ENCODE measurements at regions not wholly inside any gene's neighbourhood (a gene's known extent, or its start where the extent isn't known, plus 50 kb on each side); places are given as distances from the start of the nearest gene placed in this dataset.
"Not testable (repeated sequence)": the region's sequence is repeated elsewhere in the genome, so short reads cannot be mapped to it uniquely, and the experiment has no call there.

- in situ Hi-C loops (cut with MboI; ENCODE audit: low sequenced_read_pairs): no loop called here
These were observed 52.0 kb upstream of the FYN start for GRCh38 chr6:111925296-111925695.

GRCh38 chr6:111926731-111927302 is 53.6 kb upstream of the FYN start:
- in situ Hi-C loops (cut with MboI; ENCODE audit: low sequenced_read_pairs): no loop called here

GRCh38 chr6:111927321-111927720 is 54.1 kb upstream of the FYN start:
- in situ Hi-C loops (cut with MboI; ENCODE audit: low sequenced_read_pairs): no loop called here

- in situ Hi-C loops (cut with MboI; ENCODE audit: low sequenced_read_pairs): no loop called here
These were observed 54.9 kb upstream of the FYN start for GRCh38 chr6:111928139-111928538.

- in situ Hi-C loops (cut with MboI; ENCODE audit: low sequenced_read_pairs): not testable (repeated sequence)
These were observed 61.4 kb upstream of the FYN start for GRCh38 chr6:111934611-111935010.

- in situ Hi-C loops (cut with MboI; ENCODE audit: low sequenced_read_pairs): no loop called here
These were observed 63.5 kb upstream of the FYN start for GRCh38 chr6:111936718-111937117.

- in situ Hi-C loops (cut with MboI; ENCODE audit: low sequenced_read_pairs): no loop called here
These were observed 65.5 kb upstream of the FYN start for GRCh38 chr6:111938710-111939109.

- in situ Hi-C loops (cut with MboI; ENCODE audit: low sequenced_read_pairs): no loop called here
These were observed 66.7 kb upstream of the FYN start for GRCh38 chr6:111939902-111940301.

- in situ Hi-C loops (cut with MboI; ENCODE audit: low sequenced_read_pairs): no loop called here
These were observed 67.5 kb upstream of the FYN start for GRCh38 chr6:111940801-111941200.

- in situ Hi-C loops (cut with MboI; ENCODE audit: low sequenced_read_pairs): no loop called here
These were observed 68.6 kb upstream of the FYN start for GRCh38 chr6:111941686-111942330.

- in situ Hi-C loops (cut with MboI; ENCODE audit: low sequenced_read_pairs): no loop called here
These were observed 69.3 kb upstream of the FYN start for GRCh38 chr6:111942561-111942960.

GRCh38 chr6:111943266-111943665 is 70.0 kb upstream of the FYN start:
- in situ Hi-C loops (cut with MboI; ENCODE audit: low sequenced_read_pairs): no loop called here

- in situ Hi-C loops (cut with MboI; ENCODE audit: low sequenced_read_pairs): no loop called here
These were observed 70.5 kb upstream of the FYN start for GRCh38 chr6:111943726-111944125.

GRCh38 chr6:111944541-111944940 is 71.3 kb upstream of the FYN start:
- in situ Hi-C loops (cut with MboI; ENCODE audit: low sequenced_read_pairs): no loop called here

GRCh38 chr6:111949546-111949945 is 76.3 kb upstream of the FYN start:
- in situ Hi-C loops (cut with MboI; ENCODE audit: low sequenced_read_pairs): no loop called here

- in situ Hi-C loops (cut with MboI; ENCODE audit: low sequenced_read_pairs): not testable (repeated sequence)
These were observed 76.7 kb upstream of the FYN start for GRCh38 chr6:111949984-111950383.

- in situ Hi-C loops (cut with MboI; ENCODE audit: low sequenced_read_pairs): no loop called here
These were observed 77.6 kb upstream of the FYN start for GRCh38 chr6:111950661-111951496.

GRCh38 chr6:111951497-111952085 is 78.3 kb upstream of the FYN start:
- in situ Hi-C loops (cut with MboI; ENCODE audit: low sequenced_read_pairs): no loop called here

- in situ Hi-C loops (cut with MboI; ENCODE audit: low sequenced_read_pairs): no loop called here
These were observed 79.0 kb upstream of the FYN start for GRCh38 chr6:111952274-111952673.

GRCh38 chr6:111952821-111953540 is 79.7 kb upstream of the FYN start:
- in situ Hi-C loops (cut with MboI; ENCODE audit: low sequenced_read_pairs): no loop called here

GRCh38 chr6:111956098-111956497 is 82.8 kb upstream of the FYN start:
- in situ Hi-C loops (cut with MboI; ENCODE audit: low sequenced_read_pairs): no loop called here
